GM21526 (cell line): ENCODE measurements at regions not wholly inside any gene's neighbourhood (a gene's known extent, or its start where the extent isn't known, plus 50 kb on each side); places are given as distances from the start of the nearest gene placed in this dataset.
"Not testable (repeated sequence)": the region's sequence is repeated elsewhere in the genome, so short reads cannot be mapped to it uniquely, and the experiment has no call there.

Experiments
- ATAC-seq: cut with Tn5 transposase; IDR thresholded peaks from one replicate; pipeline ENCODE4 v1.9.1; 2021; ENCODE audit warnings: moderate library complexity; ENCODE audit not compliant: unreplicated experiment, low FRiP score

- no peak for ATAC-seq
Measured at GRCh38 chr5:116859666-116860320, 285.2 kb upstream of the SEMA6A start.

GRCh38 chr5:116858705-116859333 lies 284.2 kb upstream of the SEMA6A start:
- ATAC-seq = no peak

- not testable (repeated sequence) for ATAC-seq
Measured at GRCh38 chr5:116858020-116858419, 283.4 kb upstream of the SEMA6A start.

- ATAC-seq = no peak
Measured at GRCh38 chr5:116856271-116856670, 281.6 kb upstream of the SEMA6A start.

GRCh38 chr5:116853992-116854391 lies 279.4 kb upstream of the SEMA6A start:
- no peak for ATAC-seq

GRCh38 chr5:116848954-116849581 lies 274.4 kb upstream of the SEMA6A start:
- ATAC-seq = no peak

- no peak for ATAC-seq
Measured at GRCh38 chr5:116847960-116848359, 273.3 kb upstream of the SEMA6A start.

GRCh38 chr5:116844015-116844414 lies 269.4 kb upstream of the SEMA6A start:
- no peak for ATAC-seq

GRCh38 chr5:116842514-116842961 lies 267.9 kb upstream of the SEMA6A start:
- no peak for ATAC-seq

GRCh38 chr5:116841734-116842133 lies 267.1 kb upstream of the SEMA6A start:
- ATAC-seq = no peak

GRCh38 chr5:116838011-116838536 lies 263.5 kb upstream of the SEMA6A start:
- no peak for ATAC-seq

- no peak for ATAC-seq
Measured at GRCh38 chr5:116834796-116835515, 260.3 kb upstream of the SEMA6A start.

- ATAC-seq = no peak
Measured at GRCh38 chr5:116830079-116830478, 255.5 kb upstream of the SEMA6A start.

- no peak for ATAC-seq
Measured at GRCh38 chr5:116827078-116827477, 252.5 kb upstream of the SEMA6A start.

GRCh38 chr5:116825486-116825885 lies 250.9 kb upstream of the SEMA6A start:
- ATAC-seq = no peak

GRCh38 chr5:116824751-116825438 lies 250.3 kb upstream of the SEMA6A start:
- no peak for ATAC-seq

- no peak for ATAC-seq
Measured at GRCh38 chr5:116814626-116815385, 240.2 kb upstream of the SEMA6A start.

GRCh38 chr5:116813906-116814305 lies 239.3 kb upstream of the SEMA6A start:
- no peak for ATAC-seq

- no peak for ATAC-seq
Measured at GRCh38 chr5:116813356-116813755, 238.7 kb upstream of the SEMA6A start.

GRCh38 chr5:116810951-116811350 lies 236.3 kb upstream of the SEMA6A start:
- ATAC-seq = no peak
